Hematopoietic multipotent progenitor cell treated with erythropoietin and hydrocortisone succinate and interleukin-3 and kit ligand, for 15 days (in vitro differentiated cells): ENCODE measurements at regions not wholly inside any gene's neighbourhood (a gene's known extent, or its start where the extent isn't known, plus 50 kb on each side); places are given as distances from the start of the nearest gene placed in this dataset.

Experiments used
- DNase-seq: peaks from one replicate; pipeline ENCODE4 v3.0.0-alpha.2; 2015; ENCODE audit warnings: low spot score

- DNase-seq: no peak
Measured at GRCh38 chr15:62612183-62612733, 430.3 kb upstream of the TPM1 start.

- DNase-seq: no peak
Measured at GRCh38 chr15:62612771-62613170, 429.8 kb upstream of the TPM1 start.

- DNase-seq: no peak
Measured at GRCh38 chr15:62616746-62617145, 425.8 kb upstream of the TPM1 start.

- DNase-seq: no peak
Measured at GRCh38 chr15:62617741-62618140, 424.8 kb upstream of the TPM1 start.

GRCh38 chr15:62618432-62618831 is 424.1 kb upstream of the TPM1 start:
- no peak for DNase-seq

- DNase-seq: no peak
Measured at GRCh38 chr15:62618846-62619504, 423.6 kb upstream of the TPM1 start.

- no peak for DNase-seq
Measured at GRCh38 chr15:62619526-62619925, 423.0 kb upstream of the TPM1 start.

GRCh38 chr15:62622775-62623174 is 419.8 kb upstream of the TPM1 start:
- DNase-seq: no peak

GRCh38 chr15:62624547-62625378 is 417.8 kb upstream of the TPM1 start:
- DNase-seq: no peak

GRCh38 chr15:62625429-62626033 is 417.0 kb upstream of the TPM1 start:
- no peak for DNase-seq

GRCh38 chr15:62626903-62627302 is 415.6 kb upstream of the TPM1 start:
- no peak for DNase-seq

- DNase-seq: no peak
Measured at GRCh38 chr15:62631076-62631724, 411.3 kb upstream of the TPM1 start.

GRCh38 chr15:62636823-62637573 is 405.5 kb upstream of the TPM1 start:
- DNase-seq: no peak

GRCh38 chr15:62637574-62637897 is 405.0 kb upstream of the TPM1 start:
- no peak for DNase-seq

GRCh38 chr15:62637950-62638619 is 404.5 kb upstream of the TPM1 start:
- no peak for DNase-seq

GRCh38 chr15:62639432-62639831 is 403.1 kb upstream of the TPM1 start:
- no peak for DNase-seq

- no peak for DNase-seq
Measured at GRCh38 chr15:62639906-62640605, 402.5 kb upstream of the TPM1 start.

- DNase-seq: no peak
Measured at GRCh38 chr15:62641825-62642224, 400.7 kb upstream of the TPM1 start.

- DNase-seq: no peak
Measured at GRCh38 chr15:62643572-62643971, 399.0 kb upstream of the TPM1 start.

- DNase-seq: no peak
Measured at GRCh38 chr15:62644216-62644888, 398.2 kb upstream of the TPM1 start.
